ENCODE measurements at regions not wholly inside any gene's neighbourhood (a gene's known extent, or its start where the extent isn't known, plus 50 kb on each side); places are given as distances from the start of the nearest gene placed in this dataset.

DNA sequence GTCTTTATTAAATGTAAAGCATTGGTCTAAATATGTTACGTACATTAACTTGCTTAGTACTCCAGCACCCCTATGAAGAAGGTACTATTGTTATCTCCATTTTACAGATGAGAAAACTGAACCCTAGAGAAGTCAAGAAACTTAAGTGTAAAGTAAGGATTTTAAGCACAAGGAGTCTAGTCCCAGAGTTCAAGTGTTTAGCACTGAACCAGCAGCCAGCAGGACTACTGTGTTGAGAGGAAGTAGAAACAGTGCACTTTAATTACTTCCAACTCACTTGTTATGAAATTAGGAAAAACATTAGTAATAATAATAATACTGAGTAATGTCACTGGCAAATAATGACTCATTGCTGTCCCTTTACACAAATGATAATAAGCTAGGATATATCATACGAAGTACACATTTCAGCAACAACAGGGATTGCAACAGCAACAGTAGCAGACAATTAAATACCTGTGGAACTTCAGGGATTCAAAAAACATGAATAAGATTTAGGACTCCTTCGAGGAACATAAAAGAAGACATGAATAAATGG lies 548.1 kb upstream of the HS3ST1 start:
- H3K4me3 ChIP-seq: no peak overlapping the region
- no peaks in the 10 kb centered on the region for H3K4me1 ChIP-seq
- TF ChIP-seq POLR2AphosphoS5 (IDR thresholded peaks at IDR 0.05) (no peak), POLR2A (IDR thresholded peaks at IDR 0.05) (no peak)
- TF ChIP-seq, protein P1, sequence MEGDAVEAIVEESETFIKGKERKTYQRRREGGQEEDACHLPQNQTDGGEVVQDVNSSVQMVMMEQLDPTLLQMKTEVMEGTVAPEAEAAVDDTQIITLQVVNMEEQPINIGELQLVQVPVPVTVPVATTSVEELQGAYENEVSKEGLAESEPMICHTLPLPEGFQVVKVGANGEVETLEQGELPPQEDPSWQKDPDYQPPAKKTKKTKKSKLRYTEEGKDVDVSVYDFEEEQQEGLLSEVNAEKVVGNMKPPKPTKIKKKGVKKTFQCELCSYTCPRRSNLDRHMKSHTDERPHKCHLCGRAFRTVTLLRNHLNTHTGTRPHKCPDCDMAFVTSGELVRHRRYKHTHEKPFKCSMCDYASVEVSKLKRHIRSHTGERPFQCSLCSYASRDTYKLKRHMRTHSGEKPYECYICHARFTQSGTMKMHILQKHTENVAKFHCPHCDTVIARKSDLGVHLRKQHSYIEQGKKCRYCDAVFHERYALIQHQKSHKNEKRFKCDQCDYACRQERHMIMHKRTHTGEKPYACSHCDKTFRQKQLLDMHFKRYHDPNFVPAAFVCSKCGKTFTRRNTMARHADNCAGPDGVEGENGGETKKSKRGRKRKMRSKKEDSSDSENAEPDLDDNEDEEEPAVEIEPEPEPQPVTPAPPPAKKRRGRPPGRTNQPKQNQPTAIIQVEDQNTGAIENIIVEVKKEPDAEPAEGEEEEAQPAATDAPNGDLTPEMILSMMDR (IDR thresholded peaks at IDR 0.05 in 8 of 11, conservative IDR thresholded peaks at IDR 0.05 in 3 of 11): no peak
- no peak for DNase-seq
- no peaks in the 10 kb centered on the region for H3K27me3 ChIP-seq (replicated peaks in 1 of 7)
- H3K27ac ChIP-seq: no peak overlapping the region
- no peaks in the 10 kb centered on the region for H3K9me3 ChIP-seq
- 75 to 84% (median 80%) methylated on average over 3 of the region's 3 CpGs for WGBS, 5 donors
- intact Hi-C loops (cut with DNase I; ENCODE audit: low total_unique reads): no loop called here
- H3K36me3 ChIP-seq: no peaks in the 10 kb centered on the region

DNA sequence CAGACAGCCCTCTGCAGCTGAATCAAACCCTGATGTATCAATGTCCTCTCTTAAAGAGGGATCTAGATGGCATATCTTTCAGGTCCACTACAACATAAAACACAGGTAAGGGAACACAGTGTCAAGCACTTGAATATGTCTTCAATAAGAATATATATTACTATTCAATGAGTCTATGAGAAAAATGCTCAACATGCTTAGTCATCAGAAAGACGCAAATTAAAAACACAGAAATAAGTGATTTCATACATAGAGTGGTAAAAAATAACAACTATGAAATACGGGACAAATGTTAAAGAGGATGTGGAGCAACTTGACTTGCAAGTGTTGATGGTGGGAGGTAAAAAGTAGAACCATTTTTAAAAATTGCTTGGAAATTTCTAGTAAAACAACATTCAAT lies 544.6 kb upstream of the HS3ST1 start:
- Histone ChIP-seq H3K4me1 (no peaks in the 10 kb centered on the region), H3K9me3 (no peaks in the 10 kb centered on the region), H3K4me3 (no peak overlapping the region), H3K27me3 (replicated peaks in 1 of 7) (no peaks in the 10 kb centered on the region), H3K27ac (no peak overlapping the region), H3K36me3 (no peaks in the 10 kb centered on the region)
- 61 to 96% (median 88%) methylated on average over 2 of the region's 2 CpGs for WGBS, 5 donors
- no peak for DNase-seq
- TF ChIP-seq, protein P1 (IDR thresholded peaks at IDR 0.05 in 8 of 11, conservative IDR thresholded peaks at IDR 0.05 in 3 of 11): no peak
- TF ChIP-seq POLR2A (IDR thresholded peaks at IDR 0.05) (no peak), POLR2AphosphoS5 (IDR thresholded peaks at IDR 0.05) (no peak)
- intact Hi-C loops (cut with DNase I; ENCODE audit: low total_unique reads): no loop called here

DNA sequence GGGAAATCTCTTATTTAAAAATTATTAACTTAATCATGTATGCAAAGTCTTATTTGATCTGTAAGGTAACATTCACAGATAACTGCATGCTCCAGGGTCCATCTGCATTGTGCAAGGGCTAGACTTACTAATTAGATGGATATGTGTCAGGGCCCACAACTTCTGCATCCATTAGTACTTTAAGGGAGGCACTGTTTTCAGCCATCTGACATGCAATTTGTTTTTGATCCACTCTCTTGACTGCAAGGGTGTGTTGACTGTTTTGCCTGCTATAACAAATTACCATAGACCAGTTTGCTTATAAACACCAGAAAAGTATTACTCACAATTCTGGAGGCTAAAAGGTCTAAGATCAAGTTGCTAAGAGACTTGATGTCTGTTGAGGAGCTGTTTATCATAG lies 542.1 kb upstream of the HS3ST1 start:
- intact Hi-C loops (cut with DNase I; ENCODE audit: low total_unique reads): no loop called here
- no peak for DNase-seq
- H3K27ac ChIP-seq: no peak overlapping the region
- no peaks in the 10 kb centered on the region for H3K4me1 ChIP-seq
- H3K27me3 ChIP-seq (replicated peaks in 1 of 7): no peaks in the 10 kb centered on the region
- no peaks in the 10 kb centered on the region for H3K36me3 ChIP-seq
- no peaks in the 10 kb centered on the region for H3K9me3 ChIP-seq
- no peak for TF ChIP-seq POLR2AphosphoS5 (IDR thresholded peaks at IDR 0.05)
- TF ChIP-seq, protein P1 (IDR thresholded peaks at IDR 0.05 in 8 of 11, conservative IDR thresholded peaks at IDR 0.05 in 3 of 11): no peak
- TF ChIP-seq POLR2A (IDR thresholded peaks at IDR 0.05): no peak
- H3K4me3 ChIP-seq: no peak overlapping the region

DNA sequence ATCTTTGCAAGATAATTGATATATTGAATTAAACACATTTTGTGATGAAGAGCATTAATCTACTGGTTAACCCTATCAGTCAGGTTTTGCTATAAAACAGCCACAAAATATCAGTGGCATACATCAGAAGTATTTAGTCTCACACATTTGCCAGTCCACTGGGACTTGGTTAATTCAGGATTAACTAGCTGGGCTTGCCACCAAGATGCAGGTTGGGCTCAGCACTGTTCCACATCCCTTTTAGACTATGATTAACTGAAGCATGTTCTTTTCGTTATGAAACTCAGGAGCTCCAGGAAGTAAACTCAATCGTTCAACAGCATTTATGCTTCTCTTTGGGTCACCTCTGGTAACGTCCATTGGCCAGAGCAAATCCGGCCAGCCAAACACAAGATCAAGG lies 538.1 kb upstream of the HS3ST1 start:
- no peak for DNase-seq

More for the DNA sequence above, 538.1 kb upstream of the HS3ST1 start:
- Histone ChIP-seq H3K4me1 (no peaks in the 10 kb centered on the region), H3K9me3 (peaks cover 0 to 3% (median 0%) of the 10 kb centered on the region in 8 donors), H3K36me3 (no peaks in the 10 kb centered on the region), H3K4me3 (no peak overlapping the region), H3K27me3 (replicated peaks in 1 of 7) (no peaks in the 10 kb centered on the region), H3K27ac (no peak overlapping the region)
- intact Hi-C loops (cut with DNase I; ENCODE audit: low total_unique reads): no loop called here
- TF ChIP-seq, protein P1 (IDR thresholded peaks at IDR 0.05 in 8 of 11, conservative IDR thresholded peaks at IDR 0.05 in 3 of 11): no peak
- TF ChIP-seq POLR2AphosphoS5 (IDR thresholded peaks at IDR 0.05) (no peak), POLR2A (IDR thresholded peaks at IDR 0.05) (no peak)
- WGBS, 5 donors: 51 to 80% (median 70%) methylated on average over 4 of the region's 4 CpGs
